Nephron progenitor cell (in vitro differentiated cells): ENCODE measurements at regions not wholly inside any gene's neighbourhood (a gene's known extent, or its start where the extent isn't known, plus 50 kb on each side); places are given as distances from the start of the nearest gene placed in this dataset.

Source experiments
- DNase-seq: peaks from one replicate; pipeline ENCODE4 v3.0.0; 2021
- H3K27ac Mint-ChIP-seq: 2 replicates; pipeline ENCODE4 v1.8.0; 2021; ENCODE audit warnings: mild to moderate bottlenecking, moderate library complexity, mixed read lengths
- H3K27me3 Mint-ChIP-seq: 2 replicates; pipeline ENCODE4 v1.8.0; 2021; ENCODE audit warnings: mild to moderate bottlenecking, low read depth, mixed read lengths; ENCODE audit not compliant: poor library complexity
- H3K36me3 Mint-ChIP-seq: 2 replicates; pipeline ENCODE4 v1.8.0; 2021; ENCODE audit warnings: low read depth, mixed read lengths
- H3K4me1 Mint-ChIP-seq: 2 replicates; pipeline ENCODE4 v1.8.0; 2021; ENCODE audit warnings: mixed read lengths
- H3K4me3 Mint-ChIP-seq: 2 replicates; pipeline ENCODE4 v1.8.0; 2021; ENCODE audit warnings: mild to moderate bottlenecking, moderate library complexity, mixed read lengths
- H3K9me3 Mint-ChIP-seq: 2 replicates; pipeline ENCODE4 v1.8.0; 2021; ENCODE audit warnings: mild to moderate bottlenecking, moderate library complexity, mixed read lengths
- TF ChIP-seq, protein P1 (sequence below): fragments of 200-600 bp; sonication (generic); IDR thresholded peaks from 2 replicates; pipeline ENCODE4 v1.5.0; 2021; ENCODE audit warnings: antibody characterized with exemption

- TF ChIP-seq, protein P1, sequence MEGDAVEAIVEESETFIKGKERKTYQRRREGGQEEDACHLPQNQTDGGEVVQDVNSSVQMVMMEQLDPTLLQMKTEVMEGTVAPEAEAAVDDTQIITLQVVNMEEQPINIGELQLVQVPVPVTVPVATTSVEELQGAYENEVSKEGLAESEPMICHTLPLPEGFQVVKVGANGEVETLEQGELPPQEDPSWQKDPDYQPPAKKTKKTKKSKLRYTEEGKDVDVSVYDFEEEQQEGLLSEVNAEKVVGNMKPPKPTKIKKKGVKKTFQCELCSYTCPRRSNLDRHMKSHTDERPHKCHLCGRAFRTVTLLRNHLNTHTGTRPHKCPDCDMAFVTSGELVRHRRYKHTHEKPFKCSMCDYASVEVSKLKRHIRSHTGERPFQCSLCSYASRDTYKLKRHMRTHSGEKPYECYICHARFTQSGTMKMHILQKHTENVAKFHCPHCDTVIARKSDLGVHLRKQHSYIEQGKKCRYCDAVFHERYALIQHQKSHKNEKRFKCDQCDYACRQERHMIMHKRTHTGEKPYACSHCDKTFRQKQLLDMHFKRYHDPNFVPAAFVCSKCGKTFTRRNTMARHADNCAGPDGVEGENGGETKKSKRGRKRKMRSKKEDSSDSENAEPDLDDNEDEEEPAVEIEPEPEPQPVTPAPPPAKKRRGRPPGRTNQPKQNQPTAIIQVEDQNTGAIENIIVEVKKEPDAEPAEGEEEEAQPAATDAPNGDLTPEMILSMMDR, result no peak
- no peak overlapping the region for H3K27ac Mint-ChIP-seq
- DNase-seq, result no peak
- peaks cover 8% of the 10 kb centered on the region for H3K27me3 Mint-ChIP-seq
- H3K4me3 Mint-ChIP-seq, result no peak overlapping the region
- no peaks in the 10 kb centered on the region for H3K36me3 Mint-ChIP-seq
- peaks cover 54% of the 10 kb centered on the region for H3K4me1 Mint-ChIP-seq
- no peaks in the 10 kb centered on the region for H3K9me3 Mint-ChIP-seq
Measured at GRCh38 chr13:109665781-109666249, 120.6 kb downstream of the IRS2 start.

- Mint-ChIP-seq H3K4me3 (no peak overlapping the region), H3K27me3 (peaks cover 8% of the 10 kb centered on the region), H3K4me1 (peaks cover 54% of the 10 kb centered on the region), H3K36me3 (no peaks in the 10 kb centered on the region), H3K27ac (peak overlapping the region; percentile 75), H3K9me3 (no peaks in the 10 kb centered on the region)
- TF ChIP-seq, protein P1, result no peak
- DNase-seq, result no peak
Measured at GRCh38 chr13:109665240-109665639, 121.1 kb downstream of the IRS2 start.

DNA sequence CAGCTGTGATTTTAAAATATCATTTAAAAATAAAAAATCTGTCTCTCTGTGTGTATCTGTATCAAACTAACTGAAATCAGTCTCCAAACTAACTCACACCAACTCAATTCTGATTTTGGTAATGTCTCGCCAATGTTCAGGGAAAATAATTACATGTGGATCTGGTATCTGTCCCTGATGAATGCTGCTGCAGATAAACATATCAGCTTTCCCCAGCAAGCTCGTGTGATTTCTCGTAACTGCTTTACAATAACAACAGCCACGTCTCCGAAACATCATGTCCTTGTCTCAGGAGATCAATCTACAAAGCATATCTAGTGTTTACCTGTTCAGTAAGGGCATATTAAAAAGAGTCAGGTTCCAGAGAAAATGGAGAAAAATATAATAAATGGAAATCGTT lies 129.0 kb downstream of the IRS2 start:
- no peak overlapping the region for H3K4me3 Mint-ChIP-seq
- no peak overlapping the region for H3K27ac Mint-ChIP-seq
- H3K36me3 Mint-ChIP-seq, result no peaks in the 10 kb centered on the region
- no peaks in the 10 kb centered on the region for H3K9me3 Mint-ChIP-seq
- H3K4me1 Mint-ChIP-seq, result peaks cover 26% of the 10 kb centered on the region
- H3K27me3 Mint-ChIP-seq, result peaks cover 4% of the 10 kb centered on the region
- no peak for DNase-seq
- TF ChIP-seq, protein P1, result no peak

DNA sequence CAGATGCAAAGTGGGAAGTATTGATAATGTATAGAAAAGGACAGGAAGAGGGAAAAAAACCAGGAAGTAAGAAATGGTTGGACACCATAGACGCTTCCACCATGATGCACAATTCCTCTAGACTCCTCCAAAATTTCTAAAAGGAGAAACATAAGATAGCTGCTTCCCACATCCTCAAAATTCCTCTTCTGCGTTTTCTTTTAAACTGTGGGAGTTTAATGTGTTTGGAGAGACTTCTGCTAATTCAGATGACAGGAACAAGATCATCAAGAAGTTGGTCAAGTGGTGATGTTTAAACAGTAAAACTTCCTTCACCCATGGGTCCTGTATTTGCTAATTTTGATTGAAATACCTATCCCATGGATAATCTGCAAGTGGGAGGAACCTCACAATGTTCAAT lies 130.2 kb downstream of the IRS2 start:
- Mint-ChIP-seq H3K9me3 (no peaks in the 10 kb centered on the region), H3K4me3 (no peak overlapping the region), H3K36me3 (no peaks in the 10 kb centered on the region), H3K27me3 (peaks cover 8% of the 10 kb centered on the region), H3K27ac (no peak overlapping the region), H3K4me1 (peaks cover 30% of the 10 kb centered on the region)
- DNase-seq, result no peak
- TF ChIP-seq, protein P1, result no peak

- H3K27ac Mint-ChIP-seq, result peak overlapping the region; percentile 29
- TF ChIP-seq, protein P1, result no peak
- no peaks in the 10 kb centered on the region for H3K9me3 Mint-ChIP-seq
Measured at GRCh38 chr13:109655611-109656010, 130.8 kb downstream of the IRS2 start.

DNA sequence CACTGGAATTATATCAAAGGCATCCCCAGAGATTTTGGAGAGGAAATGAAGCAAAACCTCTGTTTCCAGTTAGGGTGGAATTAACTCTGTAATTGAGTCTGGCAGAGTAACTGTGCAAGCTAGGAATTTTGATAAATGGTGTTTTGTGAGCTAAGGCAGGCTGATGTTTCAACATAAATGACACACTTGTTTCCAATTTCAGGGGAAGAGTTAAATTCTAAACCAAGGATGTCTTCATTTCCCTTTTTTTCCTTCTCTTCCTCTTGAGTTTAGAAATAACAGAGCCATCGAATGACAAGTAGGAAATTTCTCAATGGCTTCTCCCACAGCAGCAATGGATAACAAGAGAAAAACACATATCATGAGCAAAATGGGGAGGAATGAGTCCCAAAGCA lies 131.2 kb downstream of the IRS2 start:
- H3K4me1 Mint-ChIP-seq, result peaks cover 30% of the 10 kb centered on the region
- no peak overlapping the region for H3K4me3 Mint-ChIP-seq
- no peak for DNase-seq
- H3K36me3 Mint-ChIP-seq, result no peaks in the 10 kb centered on the region
- peak overlapping the region; percentile 49 for H3K27ac Mint-ChIP-seq
- peaks cover 9% of the 10 kb centered on the region for H3K27me3 Mint-ChIP-seq
- H3K9me3 Mint-ChIP-seq, result no peaks in the 10 kb centered on the region
- TF ChIP-seq, protein P1, result no peak

More at GRCh38 chr13:109655611-109656010, 130.8 kb downstream of the IRS2 start:
- no peak for DNase-seq
- peaks cover 9% of the 10 kb centered on the region for H3K27me3 Mint-ChIP-seq
- no peak overlapping the region for H3K4me3 Mint-ChIP-seq
- peaks cover 30% of the 10 kb centered on the region for H3K4me1 Mint-ChIP-seq
- no peaks in the 10 kb centered on the region for H3K36me3 Mint-ChIP-seq
